ENCODE measurements at regions not wholly inside any gene's neighbourhood (a gene's known extent, or its start where the extent isn't known, plus 50 kb on each side); places are given as distances from the start of the nearest gene placed in this dataset.

DNA sequence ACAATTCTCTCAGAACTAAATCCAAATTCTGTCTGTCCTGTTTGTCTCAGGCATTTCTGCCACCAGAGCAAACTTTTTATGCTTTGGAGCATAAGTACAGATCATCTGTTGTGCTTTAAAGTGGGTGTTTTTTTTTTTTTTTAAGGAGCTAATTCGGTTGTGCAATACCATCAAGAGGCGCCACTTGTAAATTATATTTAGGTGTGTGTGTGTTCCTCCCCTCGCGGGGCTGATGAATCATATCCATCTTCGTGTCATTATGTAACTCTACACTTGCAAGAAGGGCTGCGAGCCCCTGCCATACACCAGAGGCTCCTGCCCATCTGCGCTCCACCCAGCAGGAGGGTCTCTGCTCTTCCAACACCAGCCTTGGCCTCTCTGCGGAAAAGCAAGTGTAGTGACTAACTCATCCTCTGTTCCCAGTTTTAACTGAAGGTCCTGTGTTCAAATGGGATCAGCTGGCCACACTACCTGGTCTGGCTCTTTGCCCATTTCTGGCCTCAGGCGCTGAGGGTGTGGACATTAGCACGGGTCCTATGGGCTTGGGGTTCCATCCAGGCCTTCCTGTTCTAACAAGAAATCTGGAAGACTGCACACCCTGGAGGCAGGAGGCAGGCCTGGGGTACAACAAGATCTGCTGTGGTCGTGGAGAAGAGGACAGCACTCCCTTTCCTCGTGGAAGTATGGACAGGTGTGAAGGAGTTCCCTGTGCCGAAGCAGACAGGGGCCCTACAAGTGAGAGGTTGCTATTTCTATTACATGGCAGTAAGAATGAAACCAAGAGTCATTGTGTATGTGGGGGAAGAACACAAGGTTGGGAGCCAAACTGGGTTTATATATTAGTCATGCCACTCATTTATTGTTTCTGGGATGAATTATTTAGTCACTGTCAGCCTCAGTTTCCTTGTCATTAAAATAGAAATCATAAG lies 96.1 kb upstream of the MBNL2 start:
- Mint-ChIP-seq H3K9me3 (ENCODE audit: insufficient read depth) (no peaks in the 10 kb centered on the region), H3K4me3 (no peak overlapping the region), H3K27me3 (peaks cover 38% of the 10 kb centered on the region), H3K27ac (no peak overlapping the region), H3K4me1 (no peaks in the 10 kb centered on the region)
- Histone ChIP-seq H3K79me2 (ENCODE audit: control insufficient read depth, insufficient read depth, low read length) (no peaks in the 10 kb centered on the region), H3K36me3 (replicated peaks in 1 of 2; ENCODE audit: control extremely low read depth in 1 of 2, control insufficient read depth in 1 of 2, extremely low read depth in 1 of 2, insufficient read depth in 2 of 2, low read length in 1 of 2) (no peaks in the 10 kb centered on the region), H3K4me2 (replicated peaks; ENCODE audit: low read depth, low read length, poor library complexity, severe bottlenecking) (no peak overlapping the region), H3K4me1 (ENCODE audit: control insufficient read depth in 2 of 2, insufficient read depth in 2 of 2, low read length in 2 of 2) (no peaks in the 10 kb centered on the region), H3K4me3 (ENCODE audit: control extremely low read depth in 1 of 5, extremely low read depth in 1 of 5, insufficient read depth in 1 of 5, low read depth in 2 of 5, low read length in 4 of 5) (no peak overlapping the region), H3K9ac (ENCODE audit: low read length) (no peak overlapping the region), H3K27me3 (replicated peaks in 1 of 4; ENCODE audit: control extremely low read depth in 1 of 4, control insufficient read depth in 3 of 4, insufficient read depth in 4 of 4, low read length in 3 of 4) (peaks cover 0 to 7% (median 0%) of the 10 kb centered on the region in 4 experiments), H4K20me1 (ENCODE audit: control insufficient read depth, insufficient read depth, low read length, poor library complexity, severe bottlenecking) (no peaks in the 10 kb centered on the region), H3K9me3 (ENCODE audit: control extremely low read depth in 1 of 3, control insufficient read depth in 2 of 3, insufficient read depth in 1 of 3, low read length in 2 of 3) (no peaks in the 10 kb centered on the region), H2AFZ (ENCODE audit: insufficient read depth, low read depth, low read length, poor library complexity, severe bottlenecking) (no peak overlapping the region), H3K27ac (ENCODE audit: low read length in 2 of 2) (no peak overlapping the region)
- TF ChIP-seq, protein P1, sequence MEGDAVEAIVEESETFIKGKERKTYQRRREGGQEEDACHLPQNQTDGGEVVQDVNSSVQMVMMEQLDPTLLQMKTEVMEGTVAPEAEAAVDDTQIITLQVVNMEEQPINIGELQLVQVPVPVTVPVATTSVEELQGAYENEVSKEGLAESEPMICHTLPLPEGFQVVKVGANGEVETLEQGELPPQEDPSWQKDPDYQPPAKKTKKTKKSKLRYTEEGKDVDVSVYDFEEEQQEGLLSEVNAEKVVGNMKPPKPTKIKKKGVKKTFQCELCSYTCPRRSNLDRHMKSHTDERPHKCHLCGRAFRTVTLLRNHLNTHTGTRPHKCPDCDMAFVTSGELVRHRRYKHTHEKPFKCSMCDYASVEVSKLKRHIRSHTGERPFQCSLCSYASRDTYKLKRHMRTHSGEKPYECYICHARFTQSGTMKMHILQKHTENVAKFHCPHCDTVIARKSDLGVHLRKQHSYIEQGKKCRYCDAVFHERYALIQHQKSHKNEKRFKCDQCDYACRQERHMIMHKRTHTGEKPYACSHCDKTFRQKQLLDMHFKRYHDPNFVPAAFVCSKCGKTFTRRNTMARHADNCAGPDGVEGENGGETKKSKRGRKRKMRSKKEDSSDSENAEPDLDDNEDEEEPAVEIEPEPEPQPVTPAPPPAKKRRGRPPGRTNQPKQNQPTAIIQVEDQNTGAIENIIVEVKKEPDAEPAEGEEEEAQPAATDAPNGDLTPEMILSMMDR (IDR thresholded peaks at IDR 0.05) = no peak
- TF ChIP-seq EZH2 (IDR thresholded peaks at IDR 0.05; ENCODE audit: borderline replicate concordance, insufficient read depth, low read depth, low read length, poor library complexity, severe bottlenecking) = no peak
- CTCF ChIA-PET = no interaction called here
- ATAC-seq (ENCODE audit: low read depth) (no peak), DNase-seq (no peak)
- intact Hi-C loops (cut with micrococcal nuclease) = no loop called here
- WGBS (ENCODE audit: insufficient coverage) = 56% methylated on average over 9 of the region's 13 CpGs
- POLR2A ChIA-PET = no interaction called here

DNA sequence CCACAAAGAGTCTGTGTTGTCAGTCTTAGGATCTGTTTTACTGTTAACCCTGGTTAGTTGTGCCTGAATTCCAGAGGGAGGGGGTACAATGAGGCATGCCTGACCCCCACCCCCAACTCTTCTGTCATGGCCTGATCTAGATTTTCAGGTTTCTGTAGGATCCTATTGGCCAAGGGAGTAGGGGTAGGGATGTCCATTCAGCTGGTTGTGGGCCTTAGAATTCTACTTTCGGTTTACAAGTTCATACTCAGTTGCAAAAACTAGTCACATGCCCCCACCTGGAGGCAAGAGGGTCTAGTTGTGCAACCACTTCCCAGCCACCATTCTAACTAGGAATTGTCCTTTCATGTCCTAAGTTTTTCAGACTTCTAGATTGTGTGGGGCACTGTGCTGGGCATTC lies 94.3 kb upstream of the MBNL2 start:
- H3K4me3 Mint-ChIP-seq = no peak overlapping the region
- ATAC-seq (ENCODE audit: low read depth) (no peak), DNase-seq (no peak)
- H3K4me1 Mint-ChIP-seq = no peaks in the 10 kb centered on the region
- no peaks in the 10 kb centered on the region for H3K4me1 ChIP-seq (ENCODE audit: control insufficient read depth in 2 of 2, insufficient read depth in 2 of 2, low read length in 2 of 2)
- H2AFZ ChIP-seq (ENCODE audit: insufficient read depth, low read depth, low read length, poor library complexity, severe bottlenecking) = no peak overlapping the region
- TF ChIP-seq, protein P1 (IDR thresholded peaks at IDR 0.05) = no peak
- TF ChIP-seq EZH2 (IDR thresholded peaks at IDR 0.05; ENCODE audit: borderline replicate concordance, insufficient read depth, low read depth, low read length, poor library complexity, severe bottlenecking) = no peak
- no peaks in the 10 kb centered on the region for H4K20me1 ChIP-seq (ENCODE audit: control insufficient read depth, insufficient read depth, low read length, poor library complexity, severe bottlenecking)
- 100% methylated on average over 1 of the region's 1 CpG for WGBS (ENCODE audit: insufficient coverage)
- peaks cover 35% of the 10 kb centered on the region for H3K27me3 Mint-ChIP-seq
- peaks cover 0 to 4% (median 0%) of the 10 kb centered on the region in 4 experiments for H3K27me3 ChIP-seq (replicated peaks in 1 of 4; ENCODE audit: control extremely low read depth in 1 of 4, control insufficient read depth in 3 of 4, insufficient read depth in 4 of 4, low read length in 3 of 4)
- intact Hi-C loops (cut with micrococcal nuclease) = no loop called here
- no peaks in the 10 kb centered on the region for H3K79me2 ChIP-seq (ENCODE audit: control insufficient read depth, insufficient read depth, low read length)
- no peak overlapping the region for H3K4me3 ChIP-seq (ENCODE audit: control extremely low read depth in 1 of 5, extremely low read depth in 1 of 5, insufficient read depth in 1 of 5, low read depth in 2 of 5, low read length in 4 of 5)
- H3K9me3 Mint-ChIP-seq (ENCODE audit: insufficient read depth) = no peaks in the 10 kb centered on the region
- H3K36me3 ChIP-seq (replicated peaks in 1 of 2; ENCODE audit: control extremely low read depth in 1 of 2, control insufficient read depth in 1 of 2, extremely low read depth in 1 of 2, insufficient read depth in 2 of 2, low read length in 1 of 2) = no peaks in the 10 kb centered on the region
- H3K9me3 ChIP-seq (ENCODE audit: control extremely low read depth in 1 of 3, control insufficient read depth in 2 of 3, insufficient read depth in 1 of 3, low read length in 2 of 3) = no peaks in the 10 kb centered on the region
- H3K27ac Mint-ChIP-seq = no peak overlapping the region
- CTCF ChIA-PET = no interaction called here
- H3K9ac ChIP-seq (ENCODE audit: low read length) = no peak overlapping the region
- POLR2A ChIA-PET = no interaction called here
- no peak overlapping the region for H3K4me2 ChIP-seq (replicated peaks; ENCODE audit: low read depth, low read length, poor library complexity, severe bottlenecking)
- no peak overlapping the region for H3K27ac ChIP-seq (ENCODE audit: low read length in 2 of 2)

All from B cell (primary cell).